Thyroid gland (tissue), 4 donors: ENCODE measurements at regions not wholly inside any gene's neighbourhood (a gene's known extent, or its start where the extent isn't known, plus 50 kb on each side); places are given as distances from the start of the nearest gene placed in this dataset.
"Not testable (repeated sequence)": the region's sequence is repeated elsewhere in the genome, so short reads cannot be mapped to it uniquely, and the experiment has no call there.

Experiments used
- DNase-seq, 2 donors: peaks; one replicate each; pipeline ENCODE4 v3.0.0-alpha.2; 2019
- H3K27ac ChIP-seq, 3 donors: fragments of 200-600 bp; sonication (generic); 1 replicate in 2 of 3; 2 replicates in 1 of 3; pipeline ENCODE4 v1.5.1; 2016 to 2019; ENCODE audit warnings: mild to moderate bottlenecking in 1 of 3, moderate library complexity in 1 of 3
- H3K27me3 ChIP-seq: fragments of 200-600 bp; sonication (generic); one replicate; pipeline ENCODE4 v1.5.1; 2019
- H3K36me3 ChIP-seq, 2 donors: fragments of 200-600 bp; sonication (generic); one replicate each; pipeline ENCODE4 v1.5.1; 2016 to 2019
- H3K4me1 ChIP-seq, 2 donors: fragments of 200-600 bp; sonication (generic); one replicate each; pipeline ENCODE4 v1.5.1; 2017 to 2019
- H3K4me3 ChIP-seq, 3 donors: fragments of 200-600 bp; sonication (generic); replicated peaks in 1 of 3; 1 replicate in 2 of 3; 2 replicates in 1 of 3; pipeline ENCODE4 v1.5.1; 2016; ENCODE audit warnings: mild to moderate bottlenecking in 1 of 3
- H3K9me3 ChIP-seq: fragments of 200-600 bp; sonication (generic); one replicate; pipeline ENCODE4 v1.5.1; 2017
- POLR2A ChIP-seq, 2 donors: fragments of 450-650 bp; IDR thresholded peaks; one replicate each; pipeline ENCODE4 v1.6.1; 2017; ENCODE audit warnings: antibody characterized with exemption in 2 of 2, mild to moderate bottlenecking in 2 of 2, moderate library complexity in 1 of 2
- WGBS, 2 donors: methylation state at CpG; one replicate each; pipeline ENCODE4 v1.1.5; 2017; 5-methylcytosine and 5-hydroxymethylcytosine counted together
- intact Hi-C: fragments of 100-400 bp; cut with DNase I; formaldehyde crosslinking; loops from one replicate; pipeline ENCODE4 v1.15.1; 2023
- TF ChIP-seq, protein P1 (sequence below), 6 experiments: fragments of 200-600 bp in 3 of 6; fragments of 450-650 bp in 3 of 6; sonication (generic) in 3 of 6; IDR thresholded peaks; one replicate each; pipeline ENCODE4 v1.5.1; 2016 to 2019; ENCODE audit warnings: antibody characterized with exemption in 6 of 6, mild to moderate bottlenecking in 2 of 6, inconsistent platforms in 1 of 6, moderate library complexity in 1 of 6

GRCh38 chr6:76972474-76972873 lies 490.8 kb downstream of the HTR1B start:
- intact Hi-C loops = no loop called here
- TF ChIP-seq, protein P1, sequence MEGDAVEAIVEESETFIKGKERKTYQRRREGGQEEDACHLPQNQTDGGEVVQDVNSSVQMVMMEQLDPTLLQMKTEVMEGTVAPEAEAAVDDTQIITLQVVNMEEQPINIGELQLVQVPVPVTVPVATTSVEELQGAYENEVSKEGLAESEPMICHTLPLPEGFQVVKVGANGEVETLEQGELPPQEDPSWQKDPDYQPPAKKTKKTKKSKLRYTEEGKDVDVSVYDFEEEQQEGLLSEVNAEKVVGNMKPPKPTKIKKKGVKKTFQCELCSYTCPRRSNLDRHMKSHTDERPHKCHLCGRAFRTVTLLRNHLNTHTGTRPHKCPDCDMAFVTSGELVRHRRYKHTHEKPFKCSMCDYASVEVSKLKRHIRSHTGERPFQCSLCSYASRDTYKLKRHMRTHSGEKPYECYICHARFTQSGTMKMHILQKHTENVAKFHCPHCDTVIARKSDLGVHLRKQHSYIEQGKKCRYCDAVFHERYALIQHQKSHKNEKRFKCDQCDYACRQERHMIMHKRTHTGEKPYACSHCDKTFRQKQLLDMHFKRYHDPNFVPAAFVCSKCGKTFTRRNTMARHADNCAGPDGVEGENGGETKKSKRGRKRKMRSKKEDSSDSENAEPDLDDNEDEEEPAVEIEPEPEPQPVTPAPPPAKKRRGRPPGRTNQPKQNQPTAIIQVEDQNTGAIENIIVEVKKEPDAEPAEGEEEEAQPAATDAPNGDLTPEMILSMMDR (IDR thresholded peaks at IDR 0.05) = no peak
- no peak for TF ChIP-seq POLR2A (IDR thresholded peaks at IDR 0.05)
- no peak overlapping the region for H3K4me3 ChIP-seq
- H3K27me3 ChIP-seq = no peaks in the 10 kb centered on the region
- DNase-seq = no peak
- no peaks in the 10 kb centered on the region for H3K9me3 ChIP-seq
- no peak overlapping the region for H3K27ac ChIP-seq
- no peaks in the 10 kb centered on the region for H3K36me3 ChIP-seq
- no peaks in the 10 kb centered on the region for H3K4me1 ChIP-seq

DNA sequence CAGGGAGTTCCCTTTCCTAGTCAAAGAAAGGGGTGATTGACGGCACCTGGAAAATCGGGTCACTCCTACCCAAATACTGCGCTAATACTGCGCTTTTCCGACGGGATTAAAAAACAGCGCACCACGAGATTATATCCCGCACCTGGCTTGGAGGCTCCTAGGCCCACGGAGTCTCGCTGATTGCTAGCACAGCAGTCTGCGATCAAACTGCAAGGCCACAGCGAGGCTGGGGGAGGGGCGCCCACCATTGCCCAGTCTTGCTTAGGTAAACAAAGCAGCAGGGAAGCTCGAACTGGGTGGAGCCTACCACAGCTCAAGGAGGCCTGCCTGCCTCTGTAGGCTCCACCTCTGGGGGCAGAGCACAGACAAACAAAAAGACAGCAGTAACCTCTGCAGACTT lies 504.1 kb downstream of the HTR1B start:
- H3K27ac ChIP-seq, H3K9me3 ChIP-seq, DNase-seq, H3K4me3 ChIP-seq, H3K36me3 ChIP-seq, intact Hi-C loops, H3K27me3 ChIP-seq, H3K4me1 ChIP-seq: not testable (repeated sequence)
- 89 to 95% methylated on average over 14 to 15 of the region's 15 CpGs for WGBS, 2 donors

DNA sequence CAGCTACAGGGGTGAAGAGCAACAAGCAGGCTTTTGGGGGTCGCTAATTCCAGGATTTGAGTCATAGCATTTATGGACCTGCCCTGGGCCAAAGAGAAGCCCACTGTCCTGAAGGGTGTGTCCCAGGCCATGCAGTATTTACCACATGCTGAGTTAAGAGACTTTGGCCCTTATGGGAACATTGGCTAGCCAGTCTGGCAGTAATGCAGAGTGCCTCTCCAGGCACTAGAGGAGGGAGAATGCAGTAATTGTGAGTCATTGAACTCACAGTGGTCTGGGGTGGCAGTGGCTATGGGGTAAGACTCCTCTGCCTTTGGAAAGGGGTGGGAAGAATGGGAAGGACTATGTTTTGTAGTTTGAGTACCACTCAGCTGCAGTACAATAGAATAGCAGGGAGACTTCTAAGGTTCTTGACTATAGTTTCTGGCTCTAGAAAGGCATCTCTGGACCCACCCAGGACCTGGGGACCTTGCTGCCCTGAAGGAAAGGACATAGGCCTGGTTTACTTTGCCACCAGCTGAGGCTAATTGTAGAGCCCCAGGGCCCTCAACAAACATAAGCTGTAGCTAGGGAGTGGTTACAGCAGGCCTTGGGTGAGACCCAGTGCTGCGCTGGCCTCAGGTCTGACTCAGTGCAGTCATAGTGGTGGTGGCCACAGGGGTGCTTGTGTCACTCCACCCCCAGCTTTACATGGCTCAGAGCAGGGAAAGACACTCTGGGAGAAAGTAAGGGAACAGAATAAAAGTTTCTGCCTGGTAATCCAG lies 520.9 kb downstream of the HTR1B start:
- intact Hi-C loops = no loop called here
- H3K27me3 ChIP-seq = no peaks in the 10 kb centered on the region
- TF ChIP-seq, protein P1 (IDR thresholded peaks at IDR 0.05) = no peak
- no peaks in the 10 kb centered on the region for H3K9me3 ChIP-seq
- WGBS, 2 donors = 94 to 95% methylated on average over 2 of the region's 2 CpGs
- no peak overlapping the region for H3K27ac ChIP-seq
- no peak for DNase-seq
- no peaks in the 10 kb centered on the region for H3K36me3 ChIP-seq
- no peak overlapping the region for H3K4me3 ChIP-seq
- H3K4me1 ChIP-seq = no peaks in the 10 kb centered on the region

- Histone ChIP-seq H3K36me3 (no peaks in the 10 kb centered on the region), H3K27me3 (no peaks in the 10 kb centered on the region), H3K9me3 (no peaks in the 10 kb centered on the region), H3K4me3 (no peak overlapping the region), H3K27ac (no peak overlapping the region), H3K4me1 (no peaks in the 10 kb centered on the region)
- intact Hi-C loops = no loop called here
- 85 to 86% methylated on average over 1 of the region's 1 CpG for whole genome bisulfite sequencing, 2 donors
- DNase-seq = no peak
- no peak for TF ChIP-seq POLR2A (IDR thresholded peaks at IDR 0.05)
- TF ChIP-seq, protein P1 (IDR thresholded peaks at IDR 0.05) = no peak
Observed at GRCh38 chr6:76940191-76940590, 523.1 kb downstream of the HTR1B start.

GRCh38 chr6:76914737-76915136 lies 548.6 kb downstream of the HTR1B start:
- TF ChIP-seq, protein P1 (IDR thresholded peaks at IDR 0.05) = no peak
- intact Hi-C loops = no loop called here
- H3K27me3 ChIP-seq = no peaks in the 10 kb centered on the region
- no peak overlapping the region for H3K4me3 ChIP-seq
- H3K4me1 ChIP-seq = no peaks in the 10 kb centered on the region
- H3K9me3 ChIP-seq = no peaks in the 10 kb centered on the region
- no peaks in the 10 kb centered on the region for H3K36me3 ChIP-seq
- no peak overlapping the region for H3K27ac ChIP-seq
- DNase-seq = no peak
- 74 to 77% methylated on average over 2 of the region's 2 CpGs for WGBS, 2 donors

DNA sequence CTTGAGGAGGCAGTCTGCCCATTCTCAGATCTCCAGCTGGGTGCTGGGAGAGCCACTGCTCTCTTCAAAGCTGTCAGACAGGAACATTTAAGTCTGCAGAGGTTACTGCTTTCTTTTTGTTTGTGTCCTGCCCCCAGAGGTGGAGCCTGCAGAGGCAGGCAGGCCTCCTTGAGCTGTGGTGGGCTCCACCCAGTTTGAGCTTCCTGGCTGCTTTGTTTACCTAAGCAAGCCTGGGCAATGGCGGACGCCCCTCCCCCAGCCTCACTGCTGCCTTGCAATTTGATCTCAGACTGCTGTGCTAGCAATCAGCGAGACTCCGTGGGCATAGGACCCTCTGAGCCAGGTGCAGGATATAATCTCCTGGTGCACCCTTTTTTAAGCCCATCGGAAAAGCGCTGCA lies 557.8 kb downstream of the HTR1B start:
- WGBS, 2 donors = 86% methylated on average over 5 of the region's 6 CpGs; no CpG with 5 or more reads in 1 of the 2 donors
- not testable (repeated sequence) for H3K4me1 ChIP-seq

More for the DNA sequence above, 557.8 kb downstream of the HTR1B start:
- H3K9me3 ChIP-seq, intact Hi-C loops, H3K27ac ChIP-seq, H3K27me3 ChIP-seq, H3K36me3 ChIP-seq, H3K4me3 ChIP-seq, DNase-seq: not testable (repeated sequence)
